GM23338 (cell line): ENCODE measurements at regions not wholly inside any gene's neighbourhood (a gene's known extent, or its start where the extent isn't known, plus 50 kb on each side); places are given as distances from the start of the nearest gene placed in this dataset.

Source experiments
- ATAC-seq: fragments of 200-7000 bp; cut with Tn5 transposase; 3 replicates; pipeline ENCODE4 v1.9.1; 2020
- DNase-seq: peaks from one replicate; pipeline ENCODE4 v3.0.0-alpha.2; 2015; ENCODE audit warnings: low spot score
- H2AFZ ChIP-seq: fragments of 200-600 bp; sonication (generic); 2 replicates; pipeline ENCODE4 v1.8.0; 2016; ENCODE audit warnings: antibody characterized with exemption, mild to moderate bottlenecking, moderate library complexity
- H3F3A ChIP-seq: fragments of 200-600 bp; sonication (generic); replicated peaks from 2 replicates; pipeline ENCODE4 v1.8.0; 2017; ENCODE audit warnings: antibody characterized with exemption, mixed run types, low read depth
- H3K27ac ChIP-seq: fragments of 200-600 bp; sonication (generic); 2 replicates; pipeline ENCODE4 v1.6.1; 2016; ENCODE audit warnings: low read depth
- H3K27me3 ChIP-seq: fragments of 200-600 bp; sonication (generic); 2 replicates; pipeline ENCODE4 v1.8.0; 2016; ENCODE audit warnings: mild to moderate bottlenecking, mixed run types, moderate library complexity; ENCODE audit not compliant: insufficient read depth
- H3K36me3 ChIP-seq: fragments of 200-600 bp; sonication (generic); 2 replicates; pipeline ENCODE4 v1.8.0; 2016; ENCODE audit warnings: mild to moderate bottlenecking; ENCODE audit not compliant: insufficient read depth
- H3K4me1 ChIP-seq: fragments of 200-600 bp; sonication (generic); 2 replicates; pipeline ENCODE4 v1.8.0; 2016; ENCODE audit warnings: mild to moderate bottlenecking, moderate library complexity; ENCODE audit not compliant: insufficient read depth
- H3K4me2 ChIP-seq: fragments of 200-600 bp; sonication (generic); 2 replicates; pipeline ENCODE4 v1.7.1; 2017; ENCODE audit warnings: mixed run types
- H3K4me3 ChIP-seq: fragments of 200-600 bp; sonication (generic); 2 replicates; pipeline ENCODE4 v1.6.1; 2016; ENCODE audit warnings: mixed run types
- H3K79me2 ChIP-seq: fragments of 200-600 bp; sonication (generic); replicated peaks from 2 replicates; pipeline ENCODE4 v1.8.0; 2017; ENCODE audit warnings: mild to moderate bottlenecking; ENCODE audit not compliant: insufficient read depth
- H3K9me2 ChIP-seq: fragments of 200-600 bp; sonication (generic); 2 replicates; pipeline ENCODE4 v1.8.0; 2017; ENCODE audit not compliant: insufficient read depth
- H4K20me1 ChIP-seq: fragments of 200-600 bp; sonication (generic); replicated peaks from 2 replicates; pipeline ENCODE4 v1.8.0; 2017; ENCODE audit warnings: mild to moderate bottlenecking; ENCODE audit not compliant: insufficient read depth
- H3K27ac Mint-ChIP-seq: 2 replicates; pipeline ENCODE4 v1.8.0; 2020; ENCODE audit warnings: inconsistent platforms, mild to moderate bottlenecking, moderate library complexity, mixed read lengths
- H3K27me3 Mint-ChIP-seq: 3 replicates; pipeline ENCODE4 v1.8.0; 2022; ENCODE audit warnings: low read depth, mild to moderate bottlenecking, moderate library complexity, mixed read lengths, inconsistent platforms; ENCODE audit not compliant: insufficient read depth, poor library complexity
- H3K36me3 Mint-ChIP-seq: 3 replicates; pipeline ENCODE4 v1.8.0; 2021; ENCODE audit warnings: low read depth, mild to moderate bottlenecking, inconsistent platforms, moderate library complexity, mixed read lengths
- H3K4me1 Mint-ChIP-seq: 3 replicates; pipeline ENCODE4 v1.8.0; 2020; ENCODE audit warnings: mild to moderate bottlenecking, inconsistent platforms, mixed read lengths
- H3K4me3 Mint-ChIP-seq: 3 replicates; pipeline ENCODE4 v1.8.0; 2021; ENCODE audit warnings: moderate library complexity, mild to moderate bottlenecking, inconsistent platforms, mixed read lengths
- H3K9me3 Mint-ChIP-seq: 3 replicates; pipeline ENCODE4 v1.8.0; 2020; ENCODE audit warnings: moderate library complexity, mild to moderate bottlenecking, inconsistent platforms, mixed read lengths
- CREB1 ChIP-seq: fragments of 250-450 bp; sonication (Bioruptor Pico); IDR thresholded peaks from 2 replicates; pipeline ENCODE4 v1.5.0; 2020; ENCODE audit warnings: low read depth, mild to moderate bottlenecking, moderate library complexity
- CTCF ChIP-seq, 2 experiments: fragments of 200-600 bp in 1 of 2; sonication (generic) in 1 of 2; conservative IDR thresholded peaks; 2 replicates each; pipeline versions ENCODE4 v1.5.1 to v1.6.1; 2016 to 2017; ENCODE audit warnings: antibody characterized with exemption in 2 of 2, low read depth in 2 of 2, mild to moderate bottlenecking in 2 of 2, moderate library complexity in 1 of 2
- ETS1 ChIP-seq: IDR thresholded peaks from 2 replicates; pipeline ENCODE4 v1.6.1; 2016; ENCODE audit warnings: antibody characterized with exemption
- EZH2 ChIP-seq: fragments of 200-600 bp; sonication (generic); IDR thresholded peaks from one replicate; pipeline ENCODE4 v1.8.0; 2017; ENCODE audit warnings: antibody characterized with exemption, mild to moderate bottlenecking, low read depth; ENCODE audit not compliant: unreplicated experiment
- EZH2phosphoT487 ChIP-seq: fragments of 200-600 bp; sonication (generic); IDR thresholded peaks from one replicate; pipeline ENCODE4 v1.8.1; 2018; ENCODE audit warnings: antibody characterized with exemption; ENCODE audit not compliant: unreplicated experiment
- JUNB ChIP-seq: IDR thresholded peaks from one replicate; pipeline ENCODE4 v1.6.1; 2016; ENCODE audit warnings: antibody characterized with exemption; ENCODE audit not compliant: unreplicated experiment
- NANOG ChIP-seq: IDR thresholded peaks from 2 replicates; pipeline ENCODE4 v1.6.1; 2016; ENCODE audit warnings: antibody characterized with exemption, borderline replicate concordance
- POLR2AphosphoS5 ChIP-seq: IDR thresholded peaks from 2 replicates; pipeline ENCODE4 v1.6.1; 2016; ENCODE audit warnings: antibody characterized with exemption, low read depth
- REST ChIP-seq: IDR thresholded peaks from one replicate; pipeline ENCODE4 v1.6.1; 2018; ENCODE audit warnings: antibody characterized with exemption; ENCODE audit not compliant: unreplicated experiment
- STAT1 ChIP-seq: IDR thresholded peaks from one replicate; pipeline ENCODE4 v1.6.1; 2016; ENCODE audit warnings: antibody characterized with exemption; ENCODE audit not compliant: unreplicated experiment
- ZNF114 ChIP-seq: fragments of 250-450 bp; sonication (Bioruptor Pico); IDR thresholded peaks from 2 replicates; pipeline ENCODE4 v1.5.0; 2020; ENCODE audit warnings: mild to moderate bottlenecking, moderate library complexity
- ZNF331 ChIP-seq: fragments of 250-450 bp; sonication (Bioruptor Pico); IDR thresholded peaks from 2 replicates; pipeline ENCODE4 v1.5.0; 2020; ENCODE audit warnings: low read depth, mild to moderate bottlenecking, moderate library complexity
- ZNF462 ChIP-seq: fragments of 250-450 bp; sonication (Bioruptor Pico); IDR thresholded peaks from 2 replicates; pipeline ENCODE4 v1.5.0; 2020; ENCODE audit warnings: mild to moderate bottlenecking, moderate library complexity

GRCh38 chr12:100721169-100721568, 73.4 kb upstream of the ANO4 start:
- peaks cover 29% of the 10 kb centered on the region for H3K27me3 Mint-ChIP-seq
- H3K4me3 ChIP-seq: no peak overlapping the region
- no peaks in the 10 kb centered on the region for H3K9me3 Mint-ChIP-seq
- H4K20me1 ChIP-seq: no peaks in the 10 kb centered on the region
- H3K27ac Mint-ChIP-seq: no peak overlapping the region
- no peak overlapping the region for H2AFZ ChIP-seq
- TF ChIP-seq CREB1 (CRISPR knock-in tag): no peak
- no peak for TF ChIP-seq ETS1
- no peak for TF ChIP-seq STAT1
- TF ChIP-seq EZH2phosphoT487: no peak
- no peak for TF ChIP-seq ZNF114 (CRISPR knock-in tag)
- no peak for TF ChIP-seq REST
- TF ChIP-seq EZH2: no peak
- no peak for TF ChIP-seq ZNF331 (CRISPR knock-in tag)
- no peak for TF ChIP-seq ZNF462 (CRISPR knock-in tag)
- TF ChIP-seq CTCF (conservative IDR thresholded peaks at IDR 0.05; ENCODE audit: low read depth in 2 of 2): no peak
- TF ChIP-seq NANOG: no peak
- TF ChIP-seq JUNB: no peak
- no peak for TF ChIP-seq POLR2AphosphoS5
- no peak overlapping the region for H3K27ac ChIP-seq
- ATAC-seq (no peak), DNase-seq (no peak)
- no peaks in the 10 kb centered on the region for H3K36me3 Mint-ChIP-seq
- H3K4me2 ChIP-seq: no peak overlapping the region
- no peak overlapping the region for H3K4me3 Mint-ChIP-seq
- peaks cover 41% of the 10 kb centered on the region for H3K27me3 ChIP-seq
- H3K9me2 ChIP-seq: no peaks in the 10 kb centered on the region
- peaks cover 34% of the 10 kb centered on the region for H3K4me1 ChIP-seq
- H3K4me1 Mint-ChIP-seq: peaks cover 30% of the 10 kb centered on the region
- no peaks in the 10 kb centered on the region for H3K36me3 ChIP-seq
- H3F3A ChIP-seq: no peaks in the 10 kb centered on the region
- H3K79me2 ChIP-seq: no peaks in the 10 kb centered on the region
